GM12878 (cell line): ENCODE measurements at regions not wholly inside any gene's neighbourhood (a gene's known extent, or its start where the extent isn't known, plus 50 kb on each side); places are given as distances from the start of the nearest gene placed in this dataset.

Experiments
- ATAC-seq: fragments of 200-7000 bp; cut with Tn5 transposase; 3 replicates; pipeline ENCODE4 v1.9.1; 2020; ENCODE audit warnings: mild to moderate bottlenecking, moderate library complexity
- BruUV-seq: library from RNA; stranded (reverse); fragments of 400-500 nt; replicated peaks from 2 replicates; lab custom pipeline; 2021; lab: Mats Ljungman, UMichigan
- CTCF ChIA-PET: fragments of 300-600 bp; sonication (Branson Sonifier 250); formaldehyde crosslinking; extraction: SDS; loops from one replicate; lab custom pipeline; 2021; ENCODE audit warnings: inconsistent platforms; lab: Yijun Ruan, JAX
- POLR2A ChIA-PET: fragments of 350-600 bp; formaldehyde crosslinking; extraction: SDS; loops from one replicate; lab custom pipeline; 2021; ENCODE audit warnings: inconsistent platforms; lab: Charles Lee
- RAD21 ChIA-PET: fragments of 300-600 bp; sonication (Branson Sonifier 250); formaldehyde crosslinking; loops from one replicate; lab custom pipeline; 2023; ENCODE audit warnings: antibody characterized with exemption; ENCODE audit not compliant: unreplicated experiment; lab: Charles Lee
- SMC1A ChIA-PET: fragments of 300-600 bp; sonication (Branson Sonifier 250); formaldehyde crosslinking; loops from one replicate; lab custom pipeline; 2023; ENCODE audit not compliant: unreplicated experiment, uncharacterized antibody; lab: Charles Lee
- DNase-seq: peaks from one replicate; pipeline ENCODE4 v3.0.0-alpha.2; 2011; ENCODE audit warnings: low read depth, low spot score
- FAIRE-seq: peaks from 3 replicates; lab custom pipeline; 2011; peaks lifted over from hg19 to GRCh38; lab: Jason Lieb, UNC
- H2AFZ ChIP-seq: 2 replicates; pipeline ENCODE4 v1.6.0; 2011; ENCODE audit warnings: low read depth, low read length, control low read depth; ENCODE audit not compliant: control insufficient read depth
- H3K27ac ChIP-seq: 2 replicates; pipeline ENCODE4 v1.5.1; 2011; ENCODE audit warnings: control low read depth; ENCODE audit not compliant: control insufficient read depth, insufficient read depth
- H3K27me3 ChIP-seq, 2 experiments: replicated peaks in 1 of 2; 2 replicates each; pipeline versions ENCODE4 v1.6.0 to v1.6.1; 2011; ENCODE audit warnings: low read length in 1 of 2; ENCODE audit not compliant: control insufficient read depth in 2 of 2, insufficient read depth in 2 of 2
- H3K36me3 ChIP-seq, 2 experiments: 2 replicates each; pipeline ENCODE4 v1.5.1; 2011; ENCODE audit warnings: low read length in 1 of 2; ENCODE audit not compliant: control insufficient read depth in 2 of 2, insufficient read depth in 2 of 2
- H3K4me1 ChIP-seq: 2 replicates; pipeline ENCODE4 v1.6.1; 2011; ENCODE audit warnings: mild to moderate bottlenecking, low read length, moderate library complexity, mixed read lengths; ENCODE audit not compliant: control insufficient read depth, insufficient read depth
- H3K4me2 ChIP-seq: 2 replicates; pipeline ENCODE4 v1.6.0; 2011; ENCODE audit warnings: control low read depth; ENCODE audit not compliant: control insufficient read depth, insufficient read depth
- H3K4me3 ChIP-seq: fragments of 200-600 bp; sonication (generic); 2 replicates; pipeline ENCODE4 v1.5.1; 2016
- H3K79me2 ChIP-seq: 2 replicates; pipeline ENCODE4 v1.6.0; 2011; ENCODE audit warnings: low read length; ENCODE audit not compliant: control insufficient read depth, insufficient read depth
- H3K9ac ChIP-seq: 2 replicates; pipeline ENCODE4 v1.8.0; 2011; ENCODE audit warnings: low read length, control low read depth, mixed read lengths; ENCODE audit not compliant: control insufficient read depth, insufficient read depth
- H3K9me3 ChIP-seq: replicated peaks from 3 replicates; pipeline ENCODE4 v1.5.1; 2011; ENCODE audit warnings: mild to moderate bottlenecking, low read length; ENCODE audit not compliant: control insufficient read depth, insufficient read depth
- H4K20me1 ChIP-seq: 2 replicates; pipeline ENCODE4 v1.6.0; 2011; ENCODE audit not compliant: control insufficient read depth, insufficient read depth
- CREM ChIP-seq: IDR thresholded peaks from 2 replicates; pipeline ENCODE4 v1.6.1; 2014; ENCODE audit warnings: antibody characterized with exemption, low read depth
- POLR2A ChIP-seq: IDR thresholded peaks from 2 replicates; pipeline ENCODE4 v1.6.1; 2011; ENCODE audit warnings: low read depth, mild to moderate bottlenecking, low read length
- RBBP5 ChIP-seq: fragments of 200-600 bp; sonication (generic); conservative IDR thresholded peaks from 2 replicates; pipeline ENCODE4 v1.6.1; 2016
- SIN3A ChIP-seq: IDR thresholded peaks from 2 replicates; pipeline ENCODE4 v1.6.1; 2012; ENCODE audit warnings: low read depth, low read length, improper control_type of control experiment
- SIX5 ChIP-seq: IDR thresholded peaks from 2 replicates; pipeline ENCODE4 v1.6.1; 2011; ENCODE audit warnings: mild to moderate bottlenecking, low read depth, low read length, moderate library complexity; ENCODE audit not compliant: severe bottlenecking
- SMAD5 ChIP-seq: IDR thresholded peaks from 2 replicates; pipeline ENCODE4 v1.6.1; 2016; ENCODE audit warnings: antibody characterized with exemption, low read depth
- SMARCA5 ChIP-seq: fragments of 450-650 bp; IDR thresholded peaks from 2 replicates; pipeline ENCODE4 v1.6.1; 2017; ENCODE audit warnings: mild to moderate bottlenecking
- SMC3 ChIP-seq: IDR thresholded peaks from 2 replicates; pipeline ENCODE4 v1.6.1; 2011; ENCODE audit warnings: low read length, improper control_type of control experiment, borderline replicate concordance
- TBL1XR1 ChIP-seq: IDR thresholded peaks from 2 replicates; pipeline ENCODE4 v1.6.1; 2012; ENCODE audit warnings: low read depth, low read length, improper control_type of control experiment
- ZBED1 ChIP-seq: IDR thresholded peaks from 2 replicates; pipeline ENCODE4 v1.6.1; 2016; ENCODE audit warnings: borderline replicate concordance
- ZNF384 ChIP-seq: IDR thresholded peaks from 2 replicates; pipeline ENCODE4 v1.6.1; 2012; ENCODE audit warnings: low read depth, mild to moderate bottlenecking, low read length, improper control_type of control experiment, borderline replicate concordance
- in situ Hi-C: fragments of 300-500 bp; cut with MboI; formaldehyde crosslinking; loops from 9 replicates; pipeline ENCODE4 v1.14.3; 2018; ENCODE audit warnings: mixed read lengths
- intact Hi-C: fragments of 100-400 bp; cut with micrococcal nuclease; formaldehyde crosslinking; loops from one replicate; pipeline ENCODE4 v1.14.2; 2022; ENCODE audit not compliant: unreplicated experiment
- TF ChIP-seq, protein P1 (sequence below): fragments of 450-650 bp; IDR thresholded peaks from 2 replicates; pipeline ENCODE4 v1.6.1; 2018; ENCODE audit warnings: borderline replicate concordance, mild to moderate bottlenecking; ENCODE audit not compliant: partially characterized antibody
- TF ChIP-seq, protein P2 (sequence below): IDR thresholded peaks from 2 replicates; pipeline ENCODE4 v1.6.1; 2012; ENCODE audit warnings: low read depth, low read length, improper control_type of control experiment
- TF ChIP-seq, protein P3 (sequence below): fragments of 450-650 bp; IDR thresholded peaks from 2 replicates; pipeline ENCODE4 v1.6.1; 2017; ENCODE audit warnings: antibody characterized with exemption, mild to moderate bottlenecking, moderate library complexity
- TF ChIP-seq, protein P4 (sequence below): IDR thresholded peaks from 2 replicates; pipeline ENCODE4 v1.6.1; 2011; ENCODE audit warnings: low read depth, low read length, improper control_type of control experiment, borderline replicate concordance

DNA sequence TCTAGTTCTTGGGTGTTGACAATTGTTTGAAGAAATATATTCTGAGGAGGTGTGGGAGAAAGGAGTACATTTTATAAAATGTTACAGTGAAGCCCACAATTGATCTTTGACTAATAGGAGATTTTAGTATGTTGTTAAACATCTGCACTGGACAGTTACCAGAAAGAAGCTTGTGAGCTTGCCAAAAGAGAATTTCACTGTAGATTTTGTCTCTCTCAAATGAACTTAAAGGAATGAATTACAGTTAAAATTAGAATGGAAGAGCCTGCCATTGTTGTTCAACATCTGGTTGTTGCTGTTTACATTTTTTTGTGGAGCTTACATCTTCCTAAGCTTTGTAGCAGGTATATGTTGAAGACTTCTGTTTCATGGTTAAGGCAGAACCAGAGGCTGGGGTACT lies 620.5 kb upstream of the CCDC179 start:
- BruUV-seq = no TSS peak
- POLR2A ChIA-PET = no interaction called here
- SMC1A ChIA-PET = no interaction called here
- no peak for TF ChIP-seq TBL1XR1
- TF ChIP-seq ZNF384 = no peak
- no peak for TF ChIP-seq SIN3A
- no peak for TF ChIP-seq SIX5
- no peak for TF ChIP-seq RBBP5
- TF ChIP-seq, protein P1, sequence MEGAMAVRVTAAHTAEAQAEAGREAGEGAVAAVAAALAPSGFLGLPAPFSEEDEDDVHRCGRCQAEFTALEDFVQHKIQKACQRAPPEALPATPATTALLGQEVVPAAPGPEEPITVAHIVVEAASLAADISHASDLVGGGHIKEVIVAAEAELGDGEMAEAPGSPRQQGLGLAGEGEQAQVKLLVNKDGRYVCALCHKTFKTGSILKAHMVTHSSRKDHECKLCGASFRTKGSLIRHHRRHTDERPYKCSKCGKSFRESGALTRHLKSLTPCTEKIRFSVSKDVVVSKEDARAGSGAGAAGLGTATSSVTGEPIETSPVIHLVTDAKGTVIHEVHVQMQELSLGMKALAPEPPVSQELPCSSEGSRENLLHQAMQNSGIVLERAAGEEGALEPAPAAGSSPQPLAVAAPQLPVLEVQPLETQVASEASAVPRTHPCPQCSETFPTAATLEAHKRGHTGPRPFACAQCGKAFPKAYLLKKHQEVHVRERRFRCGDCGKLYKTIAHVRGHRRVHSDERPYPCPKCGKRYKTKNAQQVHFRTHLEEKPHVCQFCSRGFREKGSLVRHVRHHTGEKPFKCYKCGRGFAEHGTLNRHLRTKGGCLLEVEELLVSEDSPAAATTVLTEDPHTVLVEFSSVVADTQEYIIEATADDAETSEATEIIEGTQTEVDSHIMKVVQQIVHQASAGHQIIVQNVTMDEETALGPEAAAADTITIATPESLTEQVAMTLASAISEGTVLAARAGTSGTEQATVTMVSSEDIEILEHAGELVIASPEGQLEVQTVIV = no peak
- TF ChIP-seq, protein P2, sequence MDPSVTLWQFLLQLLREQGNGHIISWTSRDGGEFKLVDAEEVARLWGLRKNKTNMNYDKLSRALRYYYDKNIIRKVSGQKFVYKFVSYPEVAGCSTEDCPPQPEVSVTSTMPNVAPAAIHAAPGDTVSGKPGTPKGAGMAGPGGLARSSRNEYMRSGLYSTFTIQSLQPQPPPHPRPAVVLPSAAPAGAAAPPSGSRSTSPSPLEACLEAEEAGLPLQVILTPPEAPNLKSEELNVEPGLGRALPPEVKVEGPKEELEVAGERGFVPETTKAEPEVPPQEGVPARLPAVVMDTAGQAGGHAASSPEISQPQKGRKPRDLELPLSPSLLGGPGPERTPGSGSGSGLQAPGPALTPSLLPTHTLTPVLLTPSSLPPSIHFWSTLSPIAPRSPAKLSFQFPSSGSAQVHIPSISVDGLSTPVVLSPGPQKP = no peak
- TF ChIP-seq SMARCA5 = no peak
- TF ChIP-seq, protein P3, sequence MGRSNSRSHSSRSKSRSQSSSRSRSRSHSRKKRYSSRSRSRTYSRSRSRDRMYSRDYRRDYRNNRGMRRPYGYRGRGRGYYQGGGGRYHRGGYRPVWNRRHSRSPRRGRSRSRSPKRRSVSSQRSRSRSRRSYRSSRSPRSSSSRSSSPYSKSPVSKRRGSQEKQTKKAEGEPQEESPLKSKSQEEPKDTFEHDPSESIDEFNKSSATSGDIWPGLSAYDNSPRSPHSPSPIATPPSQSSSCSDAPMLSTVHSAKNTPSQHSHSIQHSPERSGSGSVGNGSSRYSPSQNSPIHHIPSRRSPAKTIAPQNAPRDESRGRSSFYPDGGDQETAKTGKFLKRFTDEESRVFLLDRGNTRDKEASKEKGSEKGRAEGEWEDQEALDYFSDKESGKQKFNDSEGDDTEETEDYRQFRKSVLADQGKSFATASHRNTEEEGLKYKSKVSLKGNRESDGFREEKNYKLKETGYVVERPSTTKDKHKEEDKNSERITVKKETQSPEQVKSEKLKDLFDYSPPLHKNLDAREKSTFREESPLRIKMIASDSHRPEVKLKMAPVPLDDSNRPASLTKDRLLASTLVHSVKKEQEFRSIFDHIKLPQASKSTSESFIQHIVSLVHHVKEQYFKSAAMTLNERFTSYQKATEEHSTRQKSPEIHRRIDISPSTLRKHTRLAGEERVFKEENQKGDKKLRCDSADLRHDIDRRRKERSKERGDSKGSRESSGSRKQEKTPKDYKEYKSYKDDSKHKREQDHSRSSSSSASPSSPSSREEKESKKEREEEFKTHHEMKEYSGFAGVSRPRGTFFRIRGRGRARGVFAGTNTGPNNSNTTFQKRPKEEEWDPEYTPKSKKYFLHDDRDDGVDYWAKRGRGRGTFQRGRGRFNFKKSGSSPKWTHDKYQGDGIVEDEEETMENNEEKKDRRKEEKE = no peak
- no peak for TF ChIP-seq SMAD5
- TF ChIP-seq POLR2A = no peak
- no peak for TF ChIP-seq ZBED1
- no peak for TF ChIP-seq SMC3
- no peak for TF ChIP-seq CREM
- TF ChIP-seq, protein P4, sequence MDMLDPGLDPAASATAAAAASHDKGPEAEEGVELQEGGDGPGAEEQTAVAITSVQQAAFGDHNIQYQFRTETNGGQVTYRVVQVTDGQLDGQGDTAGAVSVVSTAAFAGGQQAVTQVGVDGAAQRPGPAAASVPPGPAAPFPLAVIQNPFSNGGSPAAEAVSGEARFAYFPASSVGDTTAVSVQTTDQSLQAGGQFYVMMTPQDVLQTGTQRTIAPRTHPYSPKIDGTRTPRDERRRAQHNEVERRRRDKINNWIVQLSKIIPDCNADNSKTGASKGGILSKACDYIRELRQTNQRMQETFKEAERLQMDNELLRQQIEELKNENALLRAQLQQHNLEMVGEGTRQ = no peak

More for the DNA sequence above, 620.5 kb upstream of the CCDC179 start:
- Histone ChIP-seq H3K9ac (no peak overlapping the region), H3K27me3 (no peaks in the 10 kb centered on the region), H4K20me1 (no peaks in the 10 kb centered on the region), H3K36me3 (no peaks in the 10 kb centered on the region), H3K27ac (no peak overlapping the region), H3K4me1 (no peaks in the 10 kb centered on the region), H3K9me3 (no peaks in the 10 kb centered on the region), H3K4me3 (no peak overlapping the region), H3K79me2 (no peaks in the 10 kb centered on the region), H2AFZ (no peak overlapping the region), H3K4me2 (no peak overlapping the region)
- ChIA-PET RAD21 (no interaction called here), CTCF (no interaction called here)
- intact Hi-C loops = no loop called here
- FAIRE-seq (no peak), DNase-seq (no peak), ATAC-seq (no peak)
- in situ Hi-C loops = no loop called here
